NCI-H1092 treated with DMSO at 0.1 percent for 48 hours (cell line): ENCODE measurements at regions not wholly inside any gene's neighbourhood (a gene's known extent, or its start where the extent isn't known, plus 50 kb on each side); places are given as distances from the start of the nearest gene placed in this dataset.

Source experiments
- DNase-seq: peaks from one replicate; lab custom pipeline; 2025; lab: John Stamatoyannopoulos, UW

DNA sequence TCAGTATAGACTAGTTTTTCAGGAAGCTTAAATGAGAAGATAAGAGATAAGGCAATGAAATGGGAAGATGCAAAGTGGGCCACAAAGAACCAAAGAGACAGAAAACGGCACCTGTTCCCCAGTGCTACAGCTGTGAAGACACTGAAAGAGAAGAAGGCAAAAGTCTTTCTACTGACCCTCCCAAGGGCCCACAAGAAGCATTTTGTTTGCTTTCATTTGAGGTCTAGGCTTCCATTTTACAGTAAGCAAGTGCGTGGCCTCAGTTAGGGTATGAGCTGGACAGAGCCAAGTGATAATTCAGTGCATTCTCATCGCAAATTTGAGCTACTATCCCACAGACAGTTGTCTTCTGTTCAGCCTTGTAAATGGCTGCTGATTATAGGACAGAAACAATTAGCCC lies 53.4 kb upstream of the STK17B start:
- DNase-seq = no peak

DNA sequence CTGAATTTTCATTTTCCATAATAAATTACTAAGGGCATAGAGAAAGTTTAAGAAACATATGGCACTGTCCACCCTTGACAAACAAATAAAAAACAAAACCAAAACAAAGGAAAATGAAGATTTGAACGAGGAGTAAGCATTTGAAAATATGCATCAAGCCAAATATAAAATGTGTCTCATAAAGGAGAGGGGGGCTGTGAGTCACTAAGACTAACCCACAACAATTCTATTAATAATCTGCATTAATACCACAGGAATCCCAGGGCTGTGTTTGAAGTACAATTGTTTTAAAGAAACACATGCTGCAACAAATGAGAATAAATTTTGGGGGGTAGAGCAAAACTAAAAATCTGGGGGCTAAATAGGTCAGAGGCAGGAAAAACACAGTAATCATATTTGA lies 53.8 kb upstream of the STK17B start:
- no peak for DNase-seq

DNA sequence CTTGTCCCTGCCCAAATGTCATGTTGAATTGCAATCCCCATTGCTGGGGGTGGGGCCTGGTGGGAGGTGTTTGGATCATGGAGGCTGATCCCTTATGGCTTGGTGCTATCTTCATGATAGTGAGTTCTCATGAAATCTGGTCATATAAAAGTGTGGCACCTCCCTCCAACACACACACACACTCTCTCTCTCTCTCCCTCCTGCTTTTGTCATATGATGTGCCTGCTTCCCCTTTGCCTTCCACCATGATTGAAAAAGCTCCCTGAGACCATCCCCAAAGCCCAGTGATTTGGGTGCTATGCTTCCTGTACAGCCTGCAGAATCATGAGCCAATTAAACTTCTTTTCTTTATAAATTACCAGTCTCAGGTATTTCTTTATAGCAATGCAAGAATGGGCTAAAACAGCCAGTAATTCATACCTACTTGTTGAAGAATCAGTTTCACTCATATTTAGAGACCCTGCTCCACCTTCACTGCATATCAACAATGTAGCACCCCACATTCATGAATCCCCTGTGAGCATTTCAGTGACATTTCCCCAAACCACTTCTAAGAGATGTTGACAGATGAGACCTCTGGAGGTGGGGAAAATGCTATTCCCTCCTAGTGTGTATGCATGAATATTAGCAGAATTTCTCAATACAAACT lies 54.8 kb upstream of the STK17B start:
- DNase-seq = no peak

DNA sequence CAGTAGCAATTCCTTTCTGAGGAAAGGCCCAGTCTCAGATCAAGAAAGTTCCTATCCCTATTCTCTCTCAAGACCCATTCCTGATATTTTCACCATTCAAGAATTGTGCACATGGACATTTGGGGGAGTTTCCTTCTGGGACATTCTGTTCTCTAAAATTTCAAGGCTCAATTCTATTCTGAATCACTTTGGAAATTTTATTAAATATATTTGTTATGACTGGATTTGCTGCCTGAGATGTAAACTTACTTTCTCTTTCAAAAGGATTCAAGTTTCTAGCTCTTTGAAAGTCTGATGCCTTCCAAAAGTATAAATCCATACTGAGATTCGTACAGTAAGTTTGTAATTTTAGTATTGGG lies 55.3 kb upstream of the STK17B start:
- no peak for DNase-seq

DNA sequence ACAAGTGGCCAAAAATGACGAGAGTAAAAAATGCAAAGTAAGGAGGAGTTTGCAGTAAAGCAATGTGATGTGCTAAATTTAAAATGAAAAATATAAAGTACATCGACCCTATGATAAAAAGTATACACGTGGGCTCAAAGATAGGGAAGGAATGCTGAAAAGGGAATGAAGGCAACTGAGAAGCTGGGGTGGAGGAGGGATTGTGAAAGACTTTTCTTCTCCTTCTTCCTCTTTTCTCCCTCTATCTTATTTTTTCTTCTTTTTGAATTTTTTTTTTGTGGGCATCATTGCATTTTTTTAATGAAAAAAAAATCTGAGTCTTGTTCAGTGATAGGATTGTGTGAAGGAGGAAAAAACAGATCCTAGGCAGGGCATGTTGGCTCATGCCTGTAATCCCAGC lies 57.6 kb upstream of the STK17B start:
- DNase-seq = no peak

GRCh38 chr2:196230061-196230854 lies 58.9 kb upstream of the STK17B start:
- no peak for DNase-seq

- no peak for DNase-seq
Measured at GRCh38 chr2:196233021-196233804, 61.8 kb upstream of the STK17B start.

DNA sequence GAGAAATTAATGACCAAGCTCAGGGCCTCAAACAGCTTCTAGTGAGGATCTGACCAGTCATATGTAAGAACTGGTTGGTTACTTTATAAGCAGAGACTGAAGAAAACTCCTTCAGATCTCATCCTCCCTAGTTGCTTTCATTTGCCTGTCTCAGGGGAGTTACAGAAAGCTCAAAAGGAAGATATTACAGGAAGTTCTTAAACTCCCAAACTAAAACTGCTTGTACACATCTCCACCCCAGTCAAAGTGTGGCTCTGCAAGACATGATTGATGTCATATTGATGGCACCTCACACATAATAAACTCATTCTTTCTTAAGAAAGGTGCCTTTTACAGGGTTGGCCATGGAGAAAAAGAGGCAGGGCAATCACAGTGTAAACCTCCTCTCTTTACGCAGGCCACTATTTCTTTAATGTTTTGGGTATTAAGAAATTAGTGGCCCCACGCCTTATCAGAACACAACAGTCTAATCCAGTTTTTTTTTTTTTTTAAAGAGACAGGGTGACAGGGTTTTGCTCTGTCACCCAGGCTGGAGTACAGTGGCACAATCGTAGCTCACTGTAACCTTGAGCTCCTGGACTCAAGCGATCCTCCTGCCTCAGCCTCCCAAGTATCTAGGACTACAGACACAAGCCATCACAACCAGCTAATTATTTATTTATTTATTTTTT lies 62.6 kb upstream of the STK17B start:
- no peak for DNase-seq

DNA sequence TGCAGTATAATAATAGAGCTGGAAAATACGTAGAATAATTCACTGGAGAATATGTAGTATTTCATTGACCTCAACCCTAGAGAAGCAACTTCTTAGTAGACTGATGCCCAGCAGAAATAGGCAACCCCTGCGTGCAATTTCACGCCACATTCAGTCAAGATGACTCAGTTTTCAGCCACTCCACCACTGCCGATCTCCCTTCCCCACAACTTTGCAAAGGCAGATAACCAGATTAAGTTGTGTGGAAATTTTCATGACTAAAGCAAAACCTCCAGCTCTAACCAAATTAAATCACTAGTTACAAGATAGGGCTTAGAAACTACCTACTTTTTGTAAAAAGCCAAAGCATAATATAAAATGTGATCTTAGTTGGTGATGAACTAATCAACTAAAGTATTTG lies 63.3 kb upstream of the STK17B start:
- no peak for DNase-seq

DNA sequence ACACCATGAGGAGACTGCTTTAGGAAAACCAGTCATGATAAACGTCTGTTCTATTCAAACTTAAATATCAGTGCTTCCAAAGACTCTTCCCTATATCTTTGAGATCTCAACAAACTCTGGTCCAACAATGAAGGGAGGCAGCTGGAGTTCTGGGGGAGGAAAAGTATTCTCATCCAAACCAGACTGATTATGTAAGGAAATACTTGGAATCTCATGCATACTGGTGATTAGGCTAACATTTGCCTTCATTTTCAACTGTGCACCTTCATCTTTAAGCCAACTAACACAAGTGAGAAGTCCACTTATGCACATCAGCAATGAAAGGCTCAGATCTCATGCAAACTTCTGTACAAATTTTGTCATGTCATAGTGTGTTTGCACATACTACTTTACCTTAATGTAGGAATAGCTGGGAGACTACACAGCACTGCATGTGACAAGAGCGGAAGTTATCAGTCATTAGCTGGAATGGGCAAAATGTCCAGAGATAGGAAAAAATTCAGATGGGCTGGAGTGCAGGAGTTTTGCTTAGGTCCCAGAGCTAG lies 67.5 kb upstream of the STK17B start:
- DNase-seq = no peak

DNA sequence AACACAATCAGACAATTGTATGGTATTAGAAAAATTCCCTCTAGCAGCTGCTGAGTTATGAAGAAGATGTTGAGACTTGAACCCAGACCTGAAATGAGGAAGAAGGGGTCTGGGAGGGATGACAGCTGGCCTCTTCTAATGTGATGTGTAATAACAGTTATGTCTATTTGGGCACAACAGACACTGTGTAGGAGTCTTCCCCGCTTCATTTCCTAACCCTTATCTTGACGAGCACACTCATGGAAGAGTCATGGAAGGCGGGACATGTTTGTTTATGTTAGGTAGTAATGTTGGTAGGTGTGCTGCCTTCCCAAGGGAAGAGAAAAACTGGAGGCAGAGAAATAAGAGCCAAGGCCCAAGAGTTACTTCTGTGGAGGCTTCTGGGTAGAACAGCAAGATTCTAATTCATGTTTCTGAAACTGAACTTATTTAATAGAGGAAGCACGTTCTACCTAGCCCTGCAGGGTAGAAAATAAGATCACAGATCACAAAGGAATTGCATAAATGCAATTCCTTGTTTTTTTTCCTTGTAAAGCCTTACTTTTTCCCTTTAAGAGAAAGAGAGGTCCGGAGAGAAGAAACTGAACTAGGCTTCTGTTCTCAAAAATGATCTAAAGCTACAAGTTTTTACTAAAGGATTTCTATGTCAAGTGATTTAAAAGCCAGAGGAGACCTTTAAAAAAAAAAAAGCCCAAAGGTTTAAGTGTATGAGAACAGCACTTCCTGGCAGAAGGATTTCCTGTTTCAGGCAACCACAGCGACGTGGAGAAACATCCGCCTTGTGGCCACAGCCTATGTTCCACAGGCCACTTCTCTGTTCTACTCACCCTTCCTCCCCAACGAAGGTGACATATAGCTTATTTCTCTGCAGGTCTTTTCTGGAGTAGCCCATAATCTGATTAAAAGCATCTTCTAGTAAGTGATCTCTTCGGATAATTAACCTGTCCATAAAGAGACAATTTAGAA lies 68.5 kb upstream of the STK17B start:
- DNase-seq = no peak

DNA sequence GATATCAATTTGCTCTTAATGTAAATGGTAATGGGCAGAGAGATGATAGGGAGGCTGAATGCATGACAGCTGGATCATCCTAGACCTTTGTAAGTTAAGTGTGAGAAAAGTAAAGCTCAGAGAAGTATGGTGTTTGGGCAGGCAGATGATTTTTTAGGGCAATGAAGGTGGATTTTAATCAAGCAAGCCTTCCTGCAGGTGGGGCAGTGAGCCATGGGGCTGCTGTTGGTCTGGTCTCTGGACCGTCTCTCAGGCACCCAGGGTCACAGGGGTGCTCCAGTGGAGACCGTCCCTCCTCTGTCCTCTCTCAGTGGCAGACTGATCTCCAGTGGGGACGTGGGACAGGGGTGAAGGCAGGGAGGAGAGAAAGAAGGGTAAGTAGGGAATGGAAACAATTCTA lies 69.8 kb upstream of the STK17B start:
- DNase-seq = no peak

DNA sequence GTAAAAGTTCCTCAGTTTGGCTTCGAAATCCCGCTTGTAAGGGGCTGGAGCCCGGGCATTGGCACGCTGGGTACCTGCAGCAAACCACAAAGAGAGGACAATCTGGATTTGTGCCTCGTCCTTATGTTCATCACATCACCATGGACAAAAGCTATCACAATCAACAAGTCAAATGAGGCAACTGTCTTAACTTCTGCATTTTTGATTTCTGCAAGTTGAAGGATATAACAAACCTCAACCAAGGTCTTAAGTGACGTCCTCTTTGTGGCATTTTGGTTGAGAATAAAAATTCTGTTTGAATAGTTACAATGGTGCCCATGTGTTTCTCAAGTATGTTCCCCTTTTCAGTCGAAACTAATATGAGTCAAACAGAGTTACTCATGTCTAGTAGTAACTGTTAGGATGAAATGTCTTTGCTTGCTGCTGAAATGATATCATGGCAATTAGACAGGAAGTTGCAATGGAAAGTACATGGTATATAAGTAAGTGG lies 70.8 kb upstream of the STK17B start:
- DNase-seq = no peak

GRCh38 chr2:196244516-196244915 lies 73.1 kb upstream of the STK17B start:
- no peak for DNase-seq

DNA sequence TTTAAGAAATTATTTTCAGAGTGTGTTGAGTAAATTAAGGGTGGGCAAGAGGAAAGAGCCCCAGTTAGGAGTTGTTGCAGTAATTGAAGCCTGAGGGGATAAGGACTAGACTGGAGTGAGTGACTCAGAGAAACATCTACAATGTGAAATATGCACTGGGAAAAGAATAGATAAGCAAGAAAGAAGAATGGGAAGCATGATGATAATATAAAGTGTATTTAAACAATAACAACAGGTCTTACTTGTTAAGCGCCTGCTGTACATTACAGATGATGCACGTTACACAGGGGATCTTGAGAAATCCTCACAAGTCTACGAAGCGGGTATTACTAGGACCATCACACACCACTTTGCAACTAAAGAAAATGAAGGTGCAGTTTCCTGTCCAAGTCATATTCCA lies 73.6 kb upstream of the STK17B start:
- no peak for DNase-seq

DNA sequence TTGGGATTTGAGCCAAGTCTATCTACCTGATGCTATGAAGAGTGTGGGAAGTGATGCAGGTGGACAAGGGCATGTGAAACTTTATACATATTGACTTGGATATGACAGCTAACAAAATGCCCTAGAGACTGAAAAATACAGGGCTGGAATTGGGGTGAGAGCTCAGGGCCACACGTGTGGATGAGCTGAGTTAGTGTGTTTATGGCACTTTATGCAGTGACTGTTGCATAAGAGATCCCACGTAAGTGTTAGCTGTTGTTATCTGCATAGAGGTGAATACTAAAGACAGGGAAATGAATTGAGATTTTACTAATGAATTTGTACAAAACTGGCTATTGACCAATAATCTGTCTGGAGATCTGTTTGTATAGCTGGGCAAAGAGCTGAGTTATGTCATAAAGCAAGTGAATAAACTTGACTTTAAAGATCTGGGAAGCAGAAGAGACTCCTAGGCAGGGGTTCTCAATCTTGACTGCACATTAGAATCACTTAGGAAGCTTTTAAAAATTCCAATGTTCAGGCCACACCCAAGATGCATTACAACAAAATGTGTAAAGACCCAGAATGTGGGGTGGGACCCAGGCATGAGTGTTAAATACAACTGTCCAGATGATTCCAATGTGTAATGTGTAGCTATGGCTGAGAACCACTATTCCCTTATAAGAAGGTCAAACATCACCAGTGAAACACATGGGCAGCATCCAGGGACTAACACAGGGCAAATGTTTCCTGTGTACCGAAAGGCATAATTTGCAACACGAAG lies 74.2 kb upstream of the STK17B start:
- no peak for DNase-seq

- no peak for DNase-seq
Measured at GRCh38 chr2:196247114-196247975, 76.0 kb upstream of the STK17B start.

GRCh38 chr2:196247976-196248280 lies 76.5 kb upstream of the STK17B start:
- DNase-seq = no peak

DNA sequence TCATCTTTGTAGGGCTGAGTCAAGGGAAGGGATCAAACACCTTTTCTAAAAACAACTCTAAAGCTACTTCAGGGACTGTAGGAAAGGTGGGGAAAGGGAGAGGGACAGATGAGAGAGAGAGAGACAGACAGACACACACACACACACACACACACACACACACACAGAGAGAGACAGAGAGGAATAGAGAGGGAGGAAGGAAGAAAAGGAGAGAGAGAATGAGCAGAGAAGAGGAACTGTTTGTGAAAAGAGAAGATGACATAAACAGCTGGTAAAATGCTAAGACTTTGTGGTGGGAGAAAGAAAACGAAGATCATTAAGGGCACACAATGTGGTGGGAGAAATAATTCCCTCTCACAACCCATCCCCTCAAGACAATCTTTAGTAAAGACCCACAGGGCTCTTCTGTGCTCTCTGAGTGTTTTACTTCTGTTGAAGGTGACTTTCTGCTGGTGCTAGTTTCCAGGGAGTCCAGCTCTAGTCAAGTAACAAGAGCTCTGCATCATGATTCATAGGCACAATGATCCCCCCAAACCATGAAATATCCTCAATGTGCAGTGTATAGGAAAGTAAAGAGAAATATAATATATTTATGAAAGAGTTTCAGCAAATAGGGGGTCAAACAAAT lies 77.2 kb upstream of the STK17B start:
- no peak for DNase-seq
